ENCODE measurements at regions not wholly inside any gene's neighbourhood (a gene's known extent, or its start where the extent isn't known, plus 50 kb on each side); places are given as distances from the start of the nearest gene placed in this dataset.
"Not testable (repeated sequence)": the region's sequence is repeated elsewhere in the genome, so short reads cannot be mapped to it uniquely, and the experiment has no call there.

- WGBS, 3 donors, result 66 to 81% (median 77%) methylated on average over 3 of the region's 3 CpGs
- intact Hi-C loops (cut with DNase I), result no loop called here
- no peak overlapping the region for H3K27ac ChIP-seq
- no peaks in the 10 kb centered on the region for H3K27me3 ChIP-seq
- no peaks in the 10 kb centered on the region for H3K4me1 ChIP-seq (ENCODE audit: insufficient read depth)
- DNase-seq, result no peak
- H3K9me3 ChIP-seq, result no peaks in the 10 kb centered on the region
- no peak overlapping the region for H3K4me3 ChIP-seq
- no peaks in the 10 kb centered on the region for H3K36me3 ChIP-seq
- no peak for TF ChIP-seq EP300 (IDR thresholded peaks at IDR 0.05)
- no peak for TF ChIP-seq CTCF (IDR thresholded peaks at IDR 0.05)
- no peak for TF ChIP-seq POLR2A (IDR thresholded peaks at IDR 0.05)
Observed at GRCh38 chr2:203636588-203637470, 69.6 kb upstream of the CD28 start.

- Histone ChIP-seq H3K4me1 (ENCODE audit: insufficient read depth) (no peaks in the 10 kb centered on the region), H3K9me3 (no peaks in the 10 kb centered on the region), H3K27ac (no peak overlapping the region), H3K27me3 (no peaks in the 10 kb centered on the region), H3K36me3 (no peaks in the 10 kb centered on the region), H3K4me3 (no peak overlapping the region)
- 71 to 74% (median 72%) methylated on average over 4 of the region's 4 CpGs for WGBS, 3 donors
- intact Hi-C loops (cut with DNase I), result no loop called here
- TF ChIP-seq POLR2A (IDR thresholded peaks at IDR 0.05), result no peak
- no peak for TF ChIP-seq CTCF (IDR thresholded peaks at IDR 0.05)
- TF ChIP-seq EP300 (IDR thresholded peaks at IDR 0.05), result no peak
- no peak for DNase-seq
Observed at GRCh38 chr2:203637471-203638167, 68.8 kb upstream of the CD28 start.

- 96 to 97% (median 96%) methylated on average over 23 of the region's 23 CpGs for WGBS, 3 donors
- DNase-seq; H3K27ac ChIP-seq; H3K27me3 ChIP-seq; H3K4me3 ChIP-seq; intact Hi-C loops (cut with DNase I); H3K36me3 ChIP-seq; H3K4me1 ChIP-seq (ENCODE audit: insufficient read depth); H3K9me3 ChIP-seq: not testable (repeated sequence)
Observed at GRCh38 chr2:203641865-203642264, 64.6 kb upstream of the CD28 start.

GRCh38 chr2:203642841-203643240 is 63.6 kb upstream of the CD28 start:
- intact Hi-C loops (cut with DNase I); H3K9me3 ChIP-seq; H3K36me3 ChIP-seq; H3K27me3 ChIP-seq; DNase-seq; H3K4me3 ChIP-seq; H3K4me1 ChIP-seq (ENCODE audit: insufficient read depth); H3K27ac ChIP-seq: not testable (repeated sequence)
- WGBS, 3 donors, result 96 to 97% (median 97%) methylated on average over 30 to 35 of the region's 35 CpGs

GRCh38 chr2:203645831-203646230 is 60.6 kb upstream of the CD28 start:
- Histone ChIP-seq H3K27ac (no peak overlapping the region), H3K27me3 (no peaks in the 10 kb centered on the region), H3K36me3 (no peaks in the 10 kb centered on the region), H3K4me3 (no peak overlapping the region), H3K9me3 (no peaks in the 10 kb centered on the region), H3K4me1 (ENCODE audit: insufficient read depth) (no peaks in the 10 kb centered on the region)
- intact Hi-C loops (cut with DNase I), result no loop called here
- TF ChIP-seq CTCF (IDR thresholded peaks at IDR 0.05) (no peak), EP300 (IDR thresholded peaks at IDR 0.05) (no peak), POLR2A (IDR thresholded peaks at IDR 0.05) (no peak)
- DNase-seq, result no peak
- WGBS, 3 donors, result 71 to 88% (median 86%) methylated on average over 1 of the region's 1 CpG

Measured in ovary (tissue), 7 donors.